HepG2 (cell line): ENCODE measurements at regions not wholly inside any gene's neighbourhood (a gene's known extent, or its start where the extent isn't known, plus 50 kb on each side); places are given as distances from the start of the nearest gene placed in this dataset.
A peak's percentile ranks its signal among the peaks of the same experiment; 100 is the strongest.

Experiments
- ATAC-seq: fragments of 200-7000 bp; cut with Tn5 transposase; 3 replicates; pipeline ENCODE4 v1.9.1; 2020; ENCODE audit warnings: mild to moderate bottlenecking, moderate library complexity
- BruUV-seq: library from RNA; stranded (reverse); fragments of 400-500 nt; replicated peaks from 2 replicates; lab custom pipeline; 2021; lab: Mats Ljungman, UMichigan
- CTCF ChIA-PET: fragments of 300-600 bp; formaldehyde crosslinking; extraction: SDS; loops from one replicate; lab custom pipeline; 2021; ENCODE audit warnings: low total read pairs, inconsistent platforms, low intra/inter-chr PET ratio; lab: Yijun Ruan, JAX
- POLR2A ChIA-PET: fragments of 350-600 bp; sonication (Branson Sonifier 250); formaldehyde crosslinking; loops from one replicate; lab custom pipeline; 2020; ENCODE audit warnings: antibody characterized with exemption, inconsistent platforms; lab: Yijun Ruan, JAX
- DNase-seq: peaks from one replicate; pipeline ENCODE4 v3.0.0-alpha.2; 2015; ENCODE audit warnings: low spot score
- FAIRE-seq: peaks from 3 replicates; lab custom pipeline; 2011; peaks lifted over from hg19 to GRCh38; lab: Jason Lieb, UNC
- H2AFZ ChIP-seq: one replicate; pipeline ENCODE4 v1.6.1; 2011; ENCODE audit warnings: low read length, inconsistent platforms
- H3K27ac ChIP-seq: fragments of 300-600 bp; 3 replicates; pipeline ENCODE4 v1.8.0; 2011; ENCODE audit warnings: mixed run types, mild to moderate bottlenecking, mixed read lengths, low read length, inconsistent platforms; ENCODE audit not compliant: insufficient read depth; ENCODE audit errors: extremely low read length
- H3K27me3 ChIP-seq, 2 experiments: fragments of 200-600 bp in 1 of 2; 2 replicates in 1 of 2; 3 replicates in 1 of 2; pipeline versions ENCODE4 v1.6.0 to v1.8.0; 2011; ENCODE audit warnings: low read length in 2 of 2, mild to moderate bottlenecking in 2 of 2, moderate library complexity in 2 of 2, inconsistent platforms in 1 of 2; ENCODE audit not compliant: insufficient read depth in 2 of 2, control insufficient read depth in 1 of 2
- H3K36me3 ChIP-seq, 2 experiments: fragments of 200-600 bp in 1 of 2; replicated peaks in 1 of 2; 2 replicates in 1 of 2; 3 replicates in 1 of 2; pipeline versions ENCODE4 v1.5.1 to v1.8.0; 2011; ENCODE audit warnings: low read length in 2 of 2, inconsistent platforms in 1 of 2; ENCODE audit not compliant: insufficient read depth in 2 of 2, control insufficient read depth in 1 of 2
- H3K4me1 ChIP-seq: 2 replicates; pipeline ENCODE4 v1.5.1; 2012; ENCODE audit warnings: low read length, inconsistent platforms; ENCODE audit not compliant: insufficient read depth
- H3K4me2 ChIP-seq: 2 replicates; pipeline ENCODE4 v1.6.0; 2011; ENCODE audit warnings: low read depth, low read length, inconsistent platforms
- H3K4me3 ChIP-seq, 3 experiments: fragments of 200-600 bp in 1 of 3; sonication (generic), shearing (Covaris generic) in 1 of 3; replicated peaks in 1 of 3; 2 replicates each; pipeline ENCODE4 v1.5.1; 2011 to 2016; ENCODE audit warnings: low read length in 3 of 3, inconsistent platforms in 2 of 3, low read depth in 2 of 3, mild to moderate bottlenecking in 2 of 3, control low read depth in 1 of 3, mixed read lengths in 1 of 3; ENCODE audit not compliant: insufficient read depth in 1 of 3
- H3K79me2 ChIP-seq: one replicate; pipeline ENCODE4 v1.6.1; 2011; ENCODE audit warnings: low read length, inconsistent platforms; ENCODE audit not compliant: insufficient read depth
- H3K9ac ChIP-seq: 2 replicates; pipeline ENCODE4 v1.6.0; 2011; ENCODE audit warnings: mild to moderate bottlenecking, low read depth, low read length, inconsistent platforms; ENCODE audit not compliant: insufficient read depth
- H3K9me3 ChIP-seq: 2 replicates; pipeline ENCODE4 v1.5.1; 2012; ENCODE audit warnings: mild to moderate bottlenecking, low read length
- H4K20me1 ChIP-seq: 2 replicates; pipeline ENCODE4 v1.6.0; 2011; ENCODE audit warnings: inconsistent platforms, mild to moderate bottlenecking, low read length, moderate library complexity; ENCODE audit not compliant: insufficient read depth
- CBFB ChIP-seq: sonication (generic); formaldehyde crosslinking; IDR thresholded peaks from 2 replicates; pipeline ENCODE4 v1.4.0; 2020; ENCODE audit warnings: missing genetic modification reagents
- CC2D1A ChIP-seq: sonication (generic); formaldehyde crosslinking; IDR thresholded peaks from 2 replicates; pipeline ENCODE4 v1.8.1; 2023; ENCODE audit warnings: mild to moderate bottlenecking, missing genetic modification reagents
- DPF2 ChIP-seq: sonication (generic); formaldehyde crosslinking; IDR thresholded peaks from 2 replicates; pipeline ENCODE4 v1.4.0; 2020; ENCODE audit warnings: mild to moderate bottlenecking, low read depth, missing genetic modification reagents, borderline replicate concordance
- ELF3 ChIP-seq: IDR thresholded peaks from 2 replicates; pipeline ENCODE4 v1.6.1; 2016; ENCODE audit warnings: missing genetic modification reagents, missing compliant biosample characterization
- HNF4A ChIP-seq: sonication (generic); formaldehyde crosslinking; IDR thresholded peaks from 2 replicates; pipeline ENCODE4 v1.4.0; 2020; ENCODE audit warnings: missing genetic modification reagents
- KDM6A ChIP-seq: IDR thresholded peaks from 2 replicates; pipeline ENCODE4 v1.6.1; 2016; ENCODE audit warnings: low read depth
- MBD4 ChIP-seq: IDR thresholded peaks from 2 replicates; pipeline ENCODE4 v1.6.1; 2012; ENCODE audit warnings: low read length, inconsistent platforms, borderline replicate concordance
- MIER3 ChIP-seq: IDR thresholded peaks from 2 replicates; pipeline ENCODE4 v1.6.1; 2016; ENCODE audit warnings: missing compliant biosample characterization, borderline replicate concordance
- NCOA2 ChIP-seq: sonication (generic); formaldehyde crosslinking; IDR thresholded peaks from 2 replicates; pipeline ENCODE4 v1.8.0; 2022; ENCODE audit warnings: inconsistent platforms
- ONECUT2 ChIP-seq: sonication (generic); formaldehyde crosslinking; IDR thresholded peaks from 2 replicates; pipeline ENCODE4 v1.4.0; 2020; ENCODE audit warnings: missing genetic modification reagents
- RARA ChIP-seq: IDR thresholded peaks from 2 replicates; pipeline ENCODE4 v1.6.1; 2016; ENCODE audit warnings: missing genetic modification reagents, missing compliant biosample characterization
- RFX1 ChIP-seq: fragments of 450-650 bp; IDR thresholded peaks from 2 replicates; pipeline ENCODE4 v1.6.1; 2017
- ZNF468 ChIP-seq: sonication (generic); formaldehyde crosslinking; IDR thresholded peaks from 2 replicates; pipeline ENCODE4 v1.8.0; 2022; ENCODE audit warnings: mild to moderate bottlenecking, moderate library complexity, missing genetic modification reagents
- ZNF530 ChIP-seq: sonication (generic); formaldehyde crosslinking; IDR thresholded peaks from 2 replicates; pipeline ENCODE4 v1.5.0; 2020; ENCODE audit warnings: low read depth, mild to moderate bottlenecking, missing genetic modification reagents
- ZNF644 ChIP-seq: IDR thresholded peaks from 2 replicates; pipeline ENCODE4 v1.6.1; 2016; ENCODE audit warnings: low read depth
- ZSCAN30 ChIP-seq: sonication (generic); formaldehyde crosslinking; IDR thresholded peaks from 2 replicates; pipeline ENCODE4 v1.5.0; 2020; ENCODE audit warnings: mild to moderate bottlenecking, missing genetic modification reagents
- WGBS: methylation state at CpG from one replicate; pipeline ENCODE4 v1.1.6; 2017; ENCODE audit warnings: low lambda C conversion rate; 5-methylcytosine and 5-hydroxymethylcytosine counted together
- in situ Hi-C: cut with HindIII; loops from 2 replicates; pipeline ENCODE4 v1.10.0; 2017; ENCODE audit warnings: low pct_unique_long_range_greater_than_20kb; ENCODE audit not compliant: extremely low pct_ligation_motif_present
- intact Hi-C: fragments of 100-400 bp; cut with micrococcal nuclease; formaldehyde crosslinking; loops from one replicate; pipeline ENCODE4 v1.10.0; 2022; ENCODE audit not compliant: unreplicated experiment
- TF ChIP-seq, protein P1 (sequence below): sonication (generic); formaldehyde crosslinking; IDR thresholded peaks from 2 replicates; pipeline ENCODE4 v1.5.1; 2020; ENCODE audit warnings: mild to moderate bottlenecking, missing genetic modification reagents
- TF ChIP-seq, protein P2 (sequence below): sonication (generic); formaldehyde crosslinking; IDR thresholded peaks from 2 replicates; pipeline ENCODE4 v1.8.1; 2023; ENCODE audit warnings: mild to moderate bottlenecking, inconsistent platforms, moderate library complexity, missing genetic modification reagents, borderline replicate concordance
- TF ChIP-seq, protein P3 (sequence below): sonication (generic); formaldehyde crosslinking; IDR thresholded peaks from 2 replicates; pipeline ENCODE4 v1.5.1; 2020; ENCODE audit warnings: mild to moderate bottlenecking, moderate library complexity, missing genetic modification reagents

DNA sequence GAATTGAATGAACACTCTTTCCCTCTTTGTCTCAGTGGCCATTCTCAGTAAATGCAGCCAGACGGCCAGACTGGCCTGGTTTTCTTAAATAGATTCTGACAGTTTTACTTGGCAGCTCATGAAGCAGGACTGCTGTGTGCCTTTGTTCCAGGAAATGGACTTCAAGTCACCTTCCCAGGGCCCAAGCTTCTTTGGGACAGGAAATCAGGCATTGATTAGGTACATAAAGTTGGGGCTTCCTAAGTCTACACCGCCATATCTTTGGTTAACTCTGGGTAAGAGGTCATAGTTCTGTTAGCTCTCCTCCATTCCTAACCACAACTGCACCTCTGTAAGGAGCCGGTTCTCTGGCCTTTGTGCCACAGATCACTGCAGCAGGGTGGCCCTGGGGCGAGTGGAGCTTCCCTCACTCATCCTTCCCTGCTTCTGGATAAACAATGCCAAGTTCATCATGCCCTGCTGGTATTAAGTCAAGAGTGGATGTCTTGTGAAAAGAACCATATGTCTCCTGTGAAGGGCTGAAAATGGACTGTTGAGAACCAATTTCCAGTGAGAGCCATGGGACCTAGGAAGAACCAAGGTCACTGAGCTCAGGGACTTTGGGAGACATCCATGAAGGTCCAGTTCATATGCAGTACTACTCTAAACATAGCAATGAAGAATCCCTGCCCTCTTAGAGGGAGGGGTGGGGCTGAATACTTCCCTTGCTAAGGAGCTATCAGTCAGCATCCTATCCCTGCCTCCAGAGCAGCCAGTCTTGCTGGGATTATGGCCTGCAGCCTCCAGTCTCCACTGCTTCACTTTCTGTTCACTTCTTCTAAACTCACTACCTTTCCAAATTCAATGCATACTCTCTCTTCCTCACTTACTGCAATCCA lies 122.6 kb upstream of the XPO1 start:
- H3K9me3 ChIP-seq = no peaks in the 10 kb centered on the region
- no peaks in the 10 kb centered on the region for H3K27me3 ChIP-seq
- FAIRE-seq = no peak
- peaks cover 26% of the 10 kb centered on the region for H3K4me1 ChIP-seq
- H3K36me3 ChIP-seq = no peaks in the 10 kb centered on the region
- no peaks in the 10 kb centered on the region for H4K20me1 ChIP-seq
- in situ Hi-C loops = no loop called here
- peak overlapping the region; percentile 44 for H2AFZ ChIP-seq
- ChIA-PET POLR2A (interaction anchor here (0.9 to 1.3 kb wide), 4 partner anchors 31 to 126 kb away, joined by 3 to 5 read pairs (median 3); partner anchors contain the start of gene XPO1), CTCF (no interaction called here)
- peak overlapping the region; percentile 14 for H3K27ac ChIP-seq
- WGBS = 0% methylated on average over 4 of the region's 4 CpGs
- H3K79me2 ChIP-seq = no peaks in the 10 kb centered on the region
- peak overlapping the region; percentile 68 for H3K4me2 ChIP-seq
- H3K4me3 ChIP-seq = peak overlapping the region in 1 of 3 experiments; percentile 34; a peak in 3 of 6 replicates
- no peak overlapping the region for H3K9ac ChIP-seq
- ATAC-seq = peak; percentile 91
- peak; percentile 39 for DNase-seq
- intact Hi-C loops = no loop called here
- BruUV-seq = no TSS peak
- TF ChIP-seq ZNF644 (0 out of 2 replicates have a peak, but pooled peaks have one; percentile 42), ELF3 (peak; percentile 65), ZNF468 (CRISPR knock-in tag) (no peak), MBD4 (no peak), ONECUT2 (CRISPR knock-in tag) (peak; percentile 89), RFX1 (no peak), ZNF530 (CRISPR knock-in tag) (no peak), MIER3 (CRISPR knock-in tag) (no peak), KDM6A (peak; percentile 35; the same call in 1 of the 2 replicates), NCOA2 (CRISPR knock-in tag) (0 out of 2 replicates have a peak, but pooled peaks have one; percentile 10), HNF4A (CRISPR knock-in tag) (peak; percentile 64), CC2D1A (CRISPR knock-in tag) (no peak), RARA (CRISPR knock-in tag) (peak; percentile 67), ZSCAN30 (CRISPR knock-in tag) (peak; percentile 44; the same call in 1 of the 2 replicates), DPF2 (0 out of 2 replicates have a peak, but pooled peaks have one; percentile 50), CBFB (CRISPR knock-in tag) (0 out of 2 replicates have a peak, but pooled peaks have one; percentile 39)
- TF ChIP-seq, protein P1, sequence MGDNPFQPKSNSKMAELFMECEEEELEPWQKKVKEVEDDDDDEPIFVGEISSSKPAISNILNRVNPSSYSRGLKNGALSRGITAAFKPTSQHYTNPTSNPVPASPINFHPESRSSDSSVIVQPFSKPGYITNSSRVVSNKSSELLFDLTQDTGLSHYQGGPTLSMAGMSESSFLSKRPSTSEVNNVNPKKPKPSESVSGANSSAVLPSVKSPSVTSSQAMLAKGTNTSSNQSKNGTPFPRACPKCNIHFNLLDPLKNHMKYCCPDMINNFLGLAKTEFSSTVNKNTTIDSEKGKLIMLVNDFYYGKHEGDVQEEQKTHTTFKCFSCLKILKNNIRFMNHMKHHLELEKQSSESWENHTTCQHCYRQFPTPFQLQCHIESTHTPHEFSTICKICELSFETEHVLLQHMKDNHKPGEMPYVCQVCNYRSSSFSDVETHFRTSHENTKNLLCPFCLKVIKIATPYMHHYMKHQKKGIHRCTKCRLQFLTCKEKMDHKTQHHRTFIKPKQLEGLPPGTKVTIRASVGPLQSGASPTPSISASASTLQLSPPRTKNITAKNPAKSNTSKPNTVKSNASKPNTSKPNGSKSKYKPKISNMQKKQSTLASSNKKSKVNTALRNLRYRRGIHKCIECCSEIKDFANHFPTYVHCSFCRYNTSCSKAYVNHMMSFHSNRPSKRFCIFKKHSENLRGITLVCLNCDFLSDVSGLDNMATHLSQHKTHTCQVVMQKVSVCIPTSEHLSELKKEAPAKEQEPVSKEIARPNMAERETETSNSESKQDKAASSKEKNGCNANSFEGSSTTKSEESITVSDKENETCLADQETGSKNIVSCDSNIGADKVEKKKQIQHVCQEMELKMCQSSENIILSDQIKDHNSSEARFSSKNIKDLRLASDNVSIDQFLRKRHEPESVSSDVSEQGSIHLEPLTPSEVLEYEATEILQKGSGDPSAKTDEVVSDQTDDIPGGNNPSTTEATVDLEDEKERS (CRISPR knock-in tag) = peak; percentile 18; the same call in 1 of the 2 replicates
- TF ChIP-seq, protein P2, sequence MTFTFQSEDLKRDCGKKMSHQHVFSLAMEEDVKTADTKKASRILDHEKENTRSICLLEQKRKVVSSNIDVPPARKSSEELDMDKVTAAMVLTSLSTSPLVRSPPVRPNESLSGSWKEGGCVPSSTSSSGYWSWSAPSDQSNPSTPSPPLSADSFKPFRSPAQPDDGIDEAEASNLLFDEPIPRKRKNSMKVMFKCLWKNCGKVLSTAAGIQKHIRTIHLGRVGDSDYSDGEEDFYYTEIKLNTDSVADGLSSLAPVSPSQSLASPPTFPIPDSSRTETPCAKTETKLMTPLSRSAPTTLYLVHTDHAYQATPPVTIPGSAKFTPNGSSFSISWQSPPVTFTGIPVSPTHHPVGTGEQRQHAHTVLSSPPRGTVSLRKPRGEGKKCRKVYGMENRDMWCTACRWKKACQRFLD (CRISPR knock-in tag) = no peak
- TF ChIP-seq, protein P3, sequence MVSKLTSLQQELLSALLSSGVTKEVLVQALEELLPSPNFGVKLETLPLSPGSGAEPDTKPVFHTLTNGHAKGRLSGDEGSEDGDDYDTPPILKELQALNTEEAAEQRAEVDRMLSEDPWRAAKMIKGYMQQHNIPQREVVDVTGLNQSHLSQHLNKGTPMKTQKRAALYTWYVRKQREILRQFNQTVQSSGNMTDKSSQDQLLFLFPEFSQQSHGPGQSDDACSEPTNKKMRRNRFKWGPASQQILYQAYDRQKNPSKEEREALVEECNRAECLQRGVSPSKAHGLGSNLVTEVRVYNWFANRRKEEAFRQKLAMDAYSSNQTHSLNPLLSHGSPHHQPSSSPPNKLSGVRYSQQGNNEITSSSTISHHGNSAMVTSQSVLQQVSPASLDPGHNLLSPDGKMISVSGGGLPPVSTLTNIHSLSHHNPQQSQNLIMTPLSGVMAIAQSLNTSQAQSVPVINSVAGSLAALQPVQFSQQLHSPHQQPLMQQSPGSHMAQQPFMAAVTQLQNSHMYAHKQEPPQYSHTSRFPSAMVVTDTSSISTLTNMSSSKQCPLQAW (CRISPR knock-in tag) = no peak
